H1 (cell line): ENCODE measurements at regions not wholly inside any gene's neighbourhood (a gene's known extent, or its start where the extent isn't known, plus 50 kb on each side); places are given as distances from the start of the nearest gene placed in this dataset.

Source experiments
- PHF8 ChIP-seq: fragments of 200-600 bp; sonication (generic); conservative IDR thresholded peaks from 2 replicates; pipeline ENCODE4 v1.7.1; 2012; ENCODE audit warnings: low read depth, mild to moderate bottlenecking, inconsistent platforms, low read length, moderate library complexity
- SIN3A ChIP-seq, 2 experiments: IDR thresholded peaks in 1 of 2; conservative IDR thresholded peaks in 1 of 2; 2 replicates each; pipeline ENCODE4 v1.6.1; 2011 to 2012; ENCODE audit warnings: low read length in 2 of 2, improper control_type of control experiment in 1 of 2, low read depth in 1 of 2, mild to moderate bottlenecking in 1 of 2
- TF ChIP-seq, protein P1 (sequence below): IDR thresholded peaks from 2 replicates; pipeline ENCODE4 v1.6.1; 2012; ENCODE audit warnings: inconsistent platforms

DNA sequence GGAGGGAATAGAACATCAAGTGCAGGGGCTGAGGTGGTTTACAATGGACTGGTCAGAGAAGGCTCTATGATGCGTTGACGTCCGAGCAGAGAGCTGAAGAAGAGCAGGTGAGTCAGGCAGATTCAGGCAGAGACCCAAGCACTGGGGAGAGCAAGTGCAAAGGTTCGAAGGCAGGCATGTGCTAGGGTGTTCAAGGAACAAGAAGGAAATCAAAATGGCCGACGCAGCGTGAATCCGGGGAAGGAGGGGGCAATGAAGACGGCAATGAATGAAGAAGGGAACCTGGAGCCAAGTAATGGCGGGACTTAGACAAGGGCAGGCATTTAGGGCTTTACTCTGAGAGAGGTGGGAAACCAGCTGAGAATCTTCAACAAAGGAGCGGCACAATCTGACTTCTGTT is 56.8 kb upstream of the DCTD start (continued):
- no peak for TF ChIP-seq PHF8
- TF ChIP-seq, protein P1, sequence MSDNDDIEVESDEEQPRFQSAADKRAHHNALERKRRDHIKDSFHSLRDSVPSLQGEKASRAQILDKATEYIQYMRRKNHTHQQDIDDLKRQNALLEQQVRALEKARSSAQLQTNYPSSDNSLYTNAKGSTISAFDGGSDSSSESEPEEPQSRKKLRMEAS: peak; percentile 73
- no peak for TF ChIP-seq SIN3A (conservative IDR thresholded peaks at IDR 0.05 in 1 of 2, IDR thresholded peaks at IDR 0.05 in 1 of 2; ENCODE audit: low read depth in 1 of 2, low read length in 2 of 2)
